GM18861 (cell line): ENCODE measurements at regions not wholly inside any gene's neighbourhood (a gene's known extent, or its start where the extent isn't known, plus 50 kb on each side); places are given as distances from the start of the nearest gene placed in this dataset.
"Not testable (repeated sequence)": the region's sequence is repeated elsewhere in the genome, so short reads cannot be mapped to it uniquely, and the experiment has no call there.

Experiments
- ATAC-seq: cut with Tn5 transposase; IDR thresholded peaks from one replicate; pipeline ENCODE4 v1.9.1; 2021; ENCODE audit not compliant: unreplicated experiment

DNA sequence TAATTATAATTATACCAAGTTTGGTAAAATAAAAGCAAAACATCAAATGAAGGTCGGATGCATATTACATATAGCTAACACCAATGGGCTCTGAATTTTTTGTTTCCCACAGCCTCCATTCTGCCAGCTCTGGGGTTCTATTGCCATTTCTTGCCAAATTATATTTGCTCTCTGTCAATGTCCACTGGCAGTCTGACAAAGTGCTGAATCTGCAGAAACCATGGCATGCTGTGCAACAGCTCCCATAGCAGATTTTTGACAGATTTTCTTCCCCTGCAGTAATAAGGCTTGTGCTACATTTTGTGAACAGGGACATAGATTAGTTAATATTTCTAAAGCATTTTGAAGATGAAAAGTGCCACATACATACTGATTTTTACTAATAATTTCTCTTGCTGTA, 1102.1 kb downstream of the DIAPH3 start:
- no peak for ATAC-seq

DNA sequence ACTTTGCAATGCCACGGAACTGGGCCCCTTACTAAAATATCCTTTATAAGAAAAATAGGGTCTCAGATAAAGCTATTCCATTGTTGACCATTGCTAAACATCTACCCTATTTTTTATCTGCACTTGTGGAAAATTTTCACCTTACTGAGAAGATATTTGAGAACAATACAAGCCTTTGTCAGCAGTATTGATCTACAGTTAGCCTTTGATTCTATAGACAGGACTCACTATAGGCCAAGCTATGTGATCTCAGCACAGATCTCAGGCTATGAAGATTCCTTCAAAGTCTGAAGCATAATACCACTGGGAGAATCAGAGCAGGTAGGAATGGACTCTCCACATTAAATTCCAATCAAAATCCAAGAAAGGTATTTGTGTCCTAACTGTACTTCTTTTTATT, 1099.7 kb downstream of the DIAPH3 start:
- no peak for ATAC-seq

DNA sequence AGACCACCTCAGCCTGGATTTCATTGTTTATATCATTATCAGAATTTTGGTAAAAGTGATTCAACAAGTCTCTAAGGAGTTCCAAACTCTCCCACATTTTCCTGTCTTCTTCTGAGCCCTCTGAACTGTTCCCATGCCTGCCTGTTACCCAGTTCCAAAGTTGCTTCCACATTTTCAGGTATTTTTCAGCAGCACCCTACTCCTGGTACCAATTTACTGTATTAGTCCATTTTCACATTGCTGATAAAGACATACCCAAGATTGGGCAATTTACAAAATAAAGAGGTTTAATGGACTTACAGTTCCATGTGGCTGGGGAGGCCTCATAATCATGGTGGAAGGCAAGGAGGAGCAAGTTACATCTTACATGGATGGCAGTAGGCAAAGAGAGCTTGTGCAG, 1087.3 kb downstream of the DIAPH3 start:
- not testable (repeated sequence) for ATAC-seq

DNA sequence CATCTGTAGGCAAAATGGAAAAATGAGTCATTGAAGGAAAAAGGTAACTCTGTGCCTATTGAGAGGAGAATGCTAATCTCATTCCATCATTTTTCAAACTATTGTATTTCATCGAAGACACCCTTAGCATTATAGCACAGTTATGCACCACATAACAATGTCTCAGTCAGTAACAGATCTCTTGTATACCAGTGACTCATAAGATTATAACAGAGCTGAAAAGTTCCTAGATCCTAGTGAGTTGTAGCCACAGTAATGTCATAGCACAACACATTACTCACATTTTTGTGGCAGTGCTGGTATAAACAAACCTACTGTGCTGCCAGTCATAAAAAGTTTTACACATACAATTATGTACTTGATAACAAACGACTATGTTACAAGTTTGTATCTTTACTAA, 1077.6 kb downstream of the DIAPH3 start:
- ATAC-seq = no peak

DNA sequence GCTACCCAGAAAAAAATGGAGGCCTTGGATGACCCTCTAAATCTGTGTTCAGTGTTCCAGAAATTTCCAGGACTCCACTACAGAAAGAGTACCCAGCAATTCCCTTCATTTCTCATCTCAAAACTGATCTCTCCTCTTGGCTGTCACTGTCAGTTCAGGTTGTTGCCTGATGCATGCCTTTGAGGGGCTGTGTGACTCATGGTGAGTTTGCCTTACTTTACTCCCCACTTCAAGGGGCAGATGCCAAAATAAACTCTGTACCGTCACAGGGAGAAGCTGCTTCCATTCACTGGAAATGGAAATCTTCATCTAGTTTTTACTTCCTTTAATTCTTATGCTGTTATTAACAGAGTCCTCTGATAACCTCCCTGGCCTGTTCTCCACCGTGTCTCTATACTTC, 1075.0 kb downstream of the DIAPH3 start:
- no peak for ATAC-seq

DNA sequence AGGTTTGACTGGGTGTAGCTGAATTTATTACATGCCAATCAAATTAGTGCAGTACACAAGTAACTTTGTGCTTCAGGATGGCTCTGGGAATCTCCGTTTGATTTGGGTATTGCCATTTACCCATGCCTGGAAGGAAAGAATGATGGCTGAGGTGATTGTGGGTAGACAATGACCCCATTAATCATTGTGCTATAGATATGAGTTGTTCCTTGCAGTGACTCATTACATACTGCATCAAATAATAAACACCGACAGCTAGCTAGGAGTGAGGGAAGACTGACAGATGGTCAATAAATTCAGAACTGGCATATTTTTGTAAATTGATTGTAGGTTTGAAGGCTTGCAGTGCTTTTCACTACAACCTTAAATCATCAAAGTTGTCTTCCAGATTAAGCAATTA, 1069.5 kb downstream of the DIAPH3 start:
- no peak for ATAC-seq

DNA sequence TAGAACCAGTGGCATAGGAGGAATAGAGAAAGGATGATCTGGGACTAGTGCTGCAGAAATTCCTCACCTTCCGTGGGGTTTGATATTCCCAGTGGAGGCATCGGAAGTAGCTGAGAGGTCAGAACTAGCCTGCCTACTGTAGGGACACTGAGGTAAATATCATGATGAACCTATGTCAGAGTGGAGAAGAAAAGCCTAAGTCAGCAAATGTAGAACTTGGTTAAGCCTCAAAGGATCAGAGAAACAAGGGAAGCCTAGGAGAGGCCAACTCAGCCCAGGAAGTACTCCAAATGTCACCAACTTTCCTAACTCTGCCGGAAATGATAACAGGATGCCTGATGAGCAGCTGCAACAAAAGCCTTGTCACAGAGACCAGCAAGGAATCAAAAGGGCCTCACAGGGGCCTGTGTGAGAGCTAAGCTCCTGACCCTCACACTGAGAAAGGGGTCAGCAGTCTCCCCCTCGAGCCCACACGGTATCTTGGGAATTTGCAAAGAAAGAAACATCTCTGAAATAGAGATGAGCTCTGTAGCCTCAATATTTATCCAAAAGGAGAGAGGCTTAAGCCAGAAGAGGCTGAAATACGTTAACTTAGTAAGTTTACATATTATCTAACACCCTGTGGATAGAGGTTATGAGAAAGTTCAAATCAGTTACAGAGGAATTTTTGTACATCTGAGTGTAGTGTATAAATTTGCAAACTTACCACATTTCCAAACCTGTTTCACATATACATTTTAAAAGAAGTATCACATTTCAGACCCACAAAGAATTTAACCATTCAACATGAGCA, 1064.3 kb downstream of the DIAPH3 start:
- ATAC-seq = no peak

DNA sequence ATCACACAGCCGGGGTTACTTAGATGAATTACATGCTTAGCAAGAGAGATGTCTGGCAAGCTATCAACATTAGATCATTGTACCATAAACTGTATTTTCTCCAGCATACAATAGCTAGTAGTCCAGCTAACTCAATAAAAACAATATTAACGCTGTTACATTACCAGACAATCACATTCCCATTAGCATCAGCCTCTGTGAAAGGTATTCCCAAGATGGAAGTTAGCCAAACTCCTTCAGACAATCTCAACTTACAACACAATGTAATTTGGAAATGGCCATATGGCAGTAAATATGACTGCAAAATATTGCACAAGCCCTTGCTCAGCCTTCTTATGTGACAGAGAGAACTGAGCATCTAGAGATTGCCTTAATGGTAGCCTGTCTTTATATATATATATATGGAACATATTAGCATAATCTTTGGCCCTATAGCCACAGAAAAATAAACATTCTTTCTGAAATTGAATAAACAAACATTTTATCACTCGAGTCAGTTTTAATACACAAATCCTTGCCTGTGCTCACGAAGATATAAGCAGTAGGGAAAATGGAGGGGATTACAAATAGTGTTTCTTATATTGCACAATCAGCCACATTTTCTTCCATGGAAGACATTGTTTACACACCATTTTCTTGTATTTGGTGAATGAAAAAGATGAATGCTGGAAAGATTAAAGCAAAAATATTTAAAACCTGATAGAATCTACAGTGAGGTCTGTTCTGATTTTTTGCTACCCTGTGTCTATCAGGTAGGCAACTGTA, 1060.5 kb downstream of the DIAPH3 start:
- no peak for ATAC-seq

DNA sequence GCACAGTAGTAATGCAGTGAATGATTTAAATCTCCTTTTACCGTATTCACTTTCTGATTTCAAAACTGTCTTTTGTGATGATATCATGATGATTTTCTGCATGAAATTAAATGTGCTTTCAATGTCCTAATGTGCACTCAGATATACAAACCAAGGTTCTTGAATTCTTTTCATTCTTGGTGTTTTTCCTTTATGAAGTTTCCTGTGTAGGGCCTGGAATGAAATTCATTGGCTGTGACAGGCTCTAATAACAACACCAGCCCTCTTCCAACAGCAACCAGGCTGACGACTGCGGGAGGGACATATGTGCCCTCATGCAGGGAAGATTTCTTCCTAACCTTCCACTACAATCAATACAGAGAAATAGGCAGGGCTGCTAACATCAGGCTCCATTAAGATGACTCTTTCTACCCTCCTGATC, 1052.0 kb downstream of the DIAPH3 start:
- no peak for ATAC-seq

DNA sequence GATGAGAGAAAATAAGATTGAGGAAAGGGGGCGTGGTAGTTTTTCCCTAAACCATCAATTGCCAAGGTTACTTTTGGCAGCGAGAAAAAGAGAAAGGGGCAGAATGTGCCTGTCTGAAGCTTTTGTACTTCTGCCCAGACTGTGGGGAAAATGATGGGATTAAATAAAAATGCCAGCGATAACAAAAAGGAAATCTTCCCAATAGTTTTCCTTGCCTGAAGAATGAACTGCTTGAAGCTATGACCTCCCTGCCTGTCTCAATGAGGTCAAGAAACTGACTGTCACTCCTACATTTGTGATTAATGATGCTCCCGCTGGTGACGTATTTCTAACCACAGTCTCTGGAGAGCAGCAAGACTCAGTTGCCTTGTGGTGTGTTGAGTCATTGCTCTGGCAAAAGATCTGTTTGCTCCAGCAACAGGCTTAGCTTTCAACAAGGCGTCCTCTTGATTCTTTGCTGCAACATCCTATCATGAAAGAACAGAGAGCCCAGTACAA, 1051.5 kb downstream of the DIAPH3 start:
- no peak for ATAC-seq

DNA sequence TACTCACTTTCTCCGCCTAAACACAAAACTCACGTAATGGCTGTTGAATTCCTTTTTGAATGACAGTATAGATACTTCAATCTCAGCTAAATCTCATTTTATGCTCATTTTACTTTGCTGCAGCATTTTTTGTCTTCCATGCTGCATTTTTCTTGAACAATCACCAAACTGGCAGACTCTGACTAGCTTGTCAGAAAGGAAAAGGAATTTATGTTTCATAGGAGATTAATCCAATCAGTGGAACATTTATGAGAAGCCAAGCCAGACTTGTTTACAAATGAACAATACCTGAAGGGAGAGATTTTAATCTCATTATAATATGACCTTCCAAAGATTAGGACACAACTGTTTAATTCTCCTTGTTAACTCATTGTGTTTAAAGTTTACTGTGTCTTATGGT, 1044.3 kb downstream of the DIAPH3 start:
- no peak for ATAC-seq

DNA sequence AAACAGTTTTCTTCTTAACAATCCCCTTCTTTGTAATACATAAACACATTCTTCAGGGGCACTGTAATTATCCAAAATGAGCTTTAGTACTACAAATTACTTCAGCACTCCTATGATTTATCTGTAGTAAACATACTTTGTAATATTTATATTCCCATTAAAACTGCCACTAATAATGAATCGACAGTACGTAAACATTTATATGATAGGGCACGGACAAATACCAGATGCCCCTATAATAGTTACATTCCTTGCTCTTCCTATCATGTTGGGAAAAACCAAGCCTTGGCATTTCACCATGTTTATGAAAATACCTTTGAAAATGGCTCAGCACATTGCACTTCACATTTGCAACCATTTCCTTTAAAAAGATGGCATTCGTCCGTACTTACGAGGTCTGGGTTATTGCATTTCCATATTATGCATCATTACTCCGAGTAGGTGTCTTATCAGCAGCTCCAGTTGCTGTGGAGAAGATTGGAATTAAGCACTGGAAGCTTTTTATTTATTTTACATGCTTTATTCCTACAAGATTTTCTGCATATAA, 1043.4 kb downstream of the DIAPH3 start:
- ATAC-seq = no peak

DNA sequence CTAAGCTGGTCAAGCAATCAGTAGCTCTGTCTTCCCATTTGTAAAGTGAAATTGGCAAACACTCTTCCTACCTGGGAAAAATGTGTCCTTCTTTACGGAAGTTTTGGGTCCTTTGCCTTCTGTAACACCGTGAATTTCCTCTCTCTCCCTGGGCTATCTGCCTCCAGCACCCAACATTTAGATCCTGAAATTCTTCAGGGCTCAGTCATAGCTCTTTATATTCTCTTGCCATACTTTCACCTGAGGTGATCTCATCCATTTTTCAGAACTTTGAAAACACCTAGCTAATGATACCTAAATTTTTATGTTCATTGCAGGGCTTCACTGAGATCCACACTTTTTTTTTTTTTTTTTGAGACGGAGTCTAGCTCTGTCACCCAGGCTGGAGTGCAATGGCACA, 1042.2 kb downstream of the DIAPH3 start:
- no peak for ATAC-seq

DNA sequence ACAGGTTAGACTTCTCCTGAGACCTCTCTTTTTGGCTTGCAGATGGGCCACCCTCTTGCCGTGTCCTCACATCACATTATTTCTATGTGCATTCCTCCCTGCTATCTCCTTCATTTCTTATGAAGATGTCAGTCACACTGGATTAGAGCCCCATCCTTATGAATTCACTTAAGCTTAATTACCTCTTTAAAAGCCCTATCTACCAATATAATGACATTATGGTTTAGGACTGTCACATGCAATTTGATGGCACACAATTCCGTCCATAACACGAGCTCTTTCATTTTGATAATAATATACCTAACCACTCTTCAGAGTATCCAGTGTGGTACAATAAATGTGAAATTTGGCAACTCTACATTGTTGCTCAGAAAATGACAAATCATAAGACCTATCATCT, 1037.3 kb downstream of the DIAPH3 start:
- ATAC-seq = no peak

DNA sequence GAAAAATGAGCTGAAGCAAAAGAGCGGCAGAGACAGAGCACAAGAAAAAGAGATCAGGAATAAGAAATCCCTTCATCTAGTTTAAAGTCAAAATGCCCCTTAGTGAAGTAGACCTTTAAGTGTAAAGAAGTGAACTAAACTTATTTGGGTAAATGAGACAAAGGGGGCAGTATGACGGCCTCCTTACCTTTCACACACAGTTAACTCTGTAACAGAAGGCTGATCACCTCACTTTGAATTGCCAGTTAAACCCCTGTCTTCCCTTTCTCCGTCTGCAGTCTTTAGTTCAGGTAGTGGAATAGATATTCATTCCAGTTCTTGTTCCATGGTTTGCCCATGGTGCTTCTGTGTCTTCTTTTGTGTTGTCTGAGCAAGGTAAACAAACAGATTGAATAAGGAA, 1029.8 kb downstream of the DIAPH3 start:
- ATAC-seq = no peak

DNA sequence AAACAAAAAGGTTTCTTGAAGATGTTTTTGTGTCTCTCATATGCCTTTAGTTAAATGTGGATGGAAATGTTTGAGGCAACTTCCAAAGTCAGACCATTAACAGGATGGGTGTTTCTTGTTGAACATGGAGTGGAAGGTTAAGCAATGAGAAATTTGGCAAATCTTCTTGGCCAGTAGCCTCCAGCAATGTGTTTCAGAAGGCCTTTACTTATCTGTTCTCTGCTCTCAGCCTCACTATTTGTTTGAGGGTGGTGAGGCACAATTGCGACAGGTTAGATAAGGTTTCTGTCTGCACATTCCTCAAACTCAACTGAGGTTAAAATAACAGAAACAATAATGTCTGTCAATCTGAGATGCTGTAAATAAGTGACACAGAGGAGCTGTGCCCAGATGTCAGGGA, 1019.0 kb downstream of the DIAPH3 start:
- no peak for ATAC-seq

DNA sequence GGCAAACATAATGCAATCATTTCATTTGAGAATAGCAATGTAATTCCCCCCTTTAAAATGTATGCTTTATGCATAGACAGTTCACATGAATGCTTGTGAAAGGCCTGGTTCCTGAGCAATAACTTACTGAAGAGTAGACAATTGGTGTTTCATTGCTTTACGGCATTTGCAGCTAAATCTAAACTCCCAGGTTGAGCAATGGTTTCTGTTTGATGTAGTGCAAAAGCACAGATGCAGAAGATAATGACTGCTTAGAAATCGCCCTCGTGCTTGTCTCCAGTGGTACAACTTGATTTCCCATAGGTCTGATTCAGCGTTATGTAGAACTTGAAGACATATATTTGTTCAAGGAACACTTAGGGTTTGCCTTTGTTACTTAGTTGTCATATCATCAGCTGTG, 1018.3 kb downstream of the DIAPH3 start:
- ATAC-seq = no peak

DNA sequence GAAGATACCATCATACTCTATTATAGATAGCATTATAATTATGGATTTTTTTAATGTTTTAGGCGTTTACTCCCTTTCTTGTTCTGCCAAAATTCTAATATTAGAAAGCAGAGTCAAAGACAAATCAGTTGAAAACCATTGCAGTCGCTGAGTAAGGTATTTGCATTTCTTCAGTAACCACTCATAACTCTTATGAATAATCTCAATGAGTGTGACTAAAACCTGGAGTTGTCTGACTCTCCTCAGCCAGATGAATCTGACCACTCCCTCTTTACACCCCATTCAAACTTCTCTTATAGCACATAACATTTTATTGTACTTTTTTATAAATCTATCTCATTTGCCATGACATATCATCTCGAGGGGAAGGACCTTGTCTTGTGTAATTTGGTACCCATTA, 1006.5 kb downstream of the DIAPH3 start:
- ATAC-seq = no peak

DNA sequence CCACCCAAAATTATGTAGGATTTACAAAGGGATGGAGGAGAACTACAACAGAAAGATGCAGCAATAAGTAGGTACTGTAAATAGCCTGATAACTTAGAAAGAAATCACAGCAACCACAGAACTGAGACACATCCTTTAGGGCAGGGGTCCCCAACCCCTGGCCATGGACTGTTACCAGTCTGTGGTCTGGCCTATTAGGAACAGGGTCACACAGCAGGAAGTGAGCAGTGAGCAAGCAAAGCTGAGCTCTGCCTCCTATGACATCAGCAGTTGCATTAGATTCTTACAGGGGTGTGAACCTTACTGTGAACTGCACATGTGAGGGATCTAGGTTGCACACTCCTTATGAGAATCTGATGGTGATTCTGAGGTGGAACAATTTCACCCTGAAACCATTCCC, 997.6 kb downstream of the DIAPH3 start:
- ATAC-seq = no peak

DNA sequence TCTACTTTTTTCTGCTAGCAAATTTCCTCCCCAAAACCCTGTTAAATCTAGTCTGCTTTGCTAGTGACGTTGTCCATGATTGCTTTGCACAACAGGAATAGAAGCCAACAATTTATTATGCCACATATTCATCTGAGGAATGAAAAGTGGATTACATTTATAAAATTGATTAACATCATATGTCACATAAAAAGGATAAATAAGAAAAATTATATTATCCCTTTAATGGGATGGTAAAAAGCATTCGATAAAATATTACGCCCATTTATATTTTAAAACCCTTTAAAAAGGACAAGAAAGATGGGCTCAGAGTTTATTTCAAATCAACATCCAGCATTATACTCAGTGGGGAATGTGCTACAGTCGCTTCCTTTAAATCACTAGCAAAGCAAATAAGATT, 991.7 kb downstream of the DIAPH3 start:
- ATAC-seq = no peak

DNA sequence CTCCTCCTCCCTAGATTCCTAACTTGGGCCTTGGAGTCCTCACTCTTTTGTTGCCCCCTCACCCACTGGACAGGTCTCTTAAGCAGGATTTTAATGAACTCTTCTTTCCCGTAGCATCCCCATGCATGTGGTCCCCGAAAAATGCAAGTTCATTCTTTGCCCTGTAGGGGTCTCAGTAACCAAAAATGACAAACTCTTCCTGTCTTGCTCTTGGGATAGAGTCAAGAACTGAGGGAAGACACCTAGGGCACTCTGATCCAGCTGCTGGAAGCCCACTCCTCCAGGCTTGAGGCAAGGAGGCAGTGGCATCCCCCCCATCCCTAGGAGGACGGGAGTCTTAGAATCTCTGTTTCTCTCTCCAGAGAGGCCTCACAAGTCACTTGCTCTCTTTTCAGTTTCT, 987.0 kb downstream of the DIAPH3 start:
- ATAC-seq = no peak

DNA sequence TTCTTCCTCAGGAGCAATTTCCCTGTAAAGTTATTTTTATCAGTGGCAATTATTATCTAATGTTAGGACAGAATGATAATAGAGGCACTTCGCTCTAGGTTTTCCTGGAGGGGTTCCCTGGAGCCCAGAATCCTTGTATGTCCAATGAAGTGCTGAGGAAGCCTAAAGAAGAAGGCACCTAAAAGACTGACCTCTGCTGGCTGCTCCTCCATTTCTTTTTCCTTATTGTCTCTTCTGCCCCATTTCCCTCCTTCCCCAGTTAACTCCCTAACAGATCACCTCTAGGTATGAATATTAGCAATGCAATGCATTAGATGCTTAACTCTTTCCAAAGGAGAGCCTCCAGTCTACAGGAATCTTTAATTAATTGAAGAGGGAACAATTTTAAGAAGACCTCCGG, 985.4 kb downstream of the DIAPH3 start:
- ATAC-seq = no peak
